GM18907 (cell line): ENCODE measurements at regions not wholly inside any gene's neighbourhood (a gene's known extent, or its start where the extent isn't known, plus 50 kb on each side); places are given as distances from the start of the nearest gene placed in this dataset.
"Not testable (repeated sequence)": the region's sequence is repeated elsewhere in the genome, so short reads cannot be mapped to it uniquely, and the experiment has no call there.

ENCODE experiments used
- ATAC-seq: cut with Tn5 transposase; IDR thresholded peaks from one replicate; pipeline ENCODE4 v1.9.1; 2021; ENCODE audit warnings: mild to moderate bottlenecking, moderate library complexity; ENCODE audit not compliant: unreplicated experiment

DNA sequence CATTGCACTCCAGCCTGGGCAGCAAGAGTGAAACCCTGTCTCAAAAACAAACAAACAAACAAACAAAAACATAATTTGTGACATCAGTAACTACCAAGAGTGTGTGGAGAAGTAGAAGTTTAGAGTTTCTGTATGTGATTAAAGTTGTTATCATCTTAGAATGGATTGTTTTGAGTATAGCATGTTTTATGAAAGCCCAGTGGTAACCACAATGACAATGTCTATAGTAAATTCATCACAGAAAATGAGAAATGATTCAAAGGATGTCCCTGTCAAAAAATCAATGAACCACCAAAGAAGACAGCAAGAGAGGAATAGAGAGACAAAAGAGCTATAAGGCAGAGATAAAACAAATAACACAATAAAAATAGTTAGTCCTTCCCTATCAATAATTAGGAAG is 1299.2 kb downstream of the CNTNAP5 start:
- ATAC-seq: no peak

DNA sequence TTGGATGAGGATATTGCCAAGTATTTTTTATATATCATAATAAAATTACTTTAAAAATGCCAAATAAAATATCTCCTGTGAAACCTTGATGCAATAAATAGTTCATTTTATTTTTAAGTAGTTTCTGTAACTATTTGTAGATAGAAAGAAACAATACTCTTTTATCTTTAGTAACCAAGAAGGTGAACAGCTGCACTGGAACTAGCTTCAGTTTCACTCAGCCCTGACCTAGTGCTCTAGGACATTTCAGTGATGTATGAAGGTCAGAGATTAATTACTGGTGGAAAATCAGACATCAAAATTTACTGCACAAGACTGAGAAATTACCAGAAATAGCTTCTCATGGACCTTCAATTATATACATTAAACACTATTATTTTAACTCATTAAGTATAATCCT is 1305.0 kb downstream of the CNTNAP5 start:
- ATAC-seq: no peak

- no peak for ATAC-seq
These were observed 1314.6 kb upstream of the GYPC start for GRCh38 chr2:125341353-125341752.

GRCh38 chr2:125353542-125353941 is 1302.4 kb upstream of the GYPC start:
- ATAC-seq: not testable (repeated sequence)

- no peak for ATAC-seq
These were observed 1291.6 kb upstream of the GYPC start for GRCh38 chr2:125364192-125364983.

- no peak for ATAC-seq
These were observed 1291.0 kb upstream of the GYPC start for GRCh38 chr2:125364984-125365265.

DNA sequence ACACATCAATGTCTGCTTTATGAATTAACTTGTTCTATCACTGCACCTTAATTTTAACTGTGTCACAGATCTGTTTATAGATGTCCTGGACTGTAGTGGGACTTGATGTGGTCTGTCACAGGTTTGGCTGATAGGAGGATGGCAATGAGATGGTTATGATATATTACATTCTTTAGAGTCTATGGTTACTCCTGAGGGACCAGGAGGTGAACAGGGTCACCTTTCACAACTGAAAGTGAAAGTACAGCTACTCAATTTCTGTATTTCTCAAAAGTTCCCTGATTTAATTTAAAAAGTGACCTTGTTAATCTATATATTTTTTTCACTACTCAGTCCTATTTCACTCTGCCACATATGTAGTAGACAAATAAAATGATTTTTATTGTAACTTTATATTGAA is 1284.1 kb upstream of the GYPC start:
- peak; percentile 53 for ATAC-seq

GRCh38 chr2:125373293-125373692 is 1282.7 kb upstream of the GYPC start:
- no peak for ATAC-seq

GRCh38 chr2:125386074-125386473 is 1269.9 kb upstream of the GYPC start:
- no peak for ATAC-seq

DNA sequence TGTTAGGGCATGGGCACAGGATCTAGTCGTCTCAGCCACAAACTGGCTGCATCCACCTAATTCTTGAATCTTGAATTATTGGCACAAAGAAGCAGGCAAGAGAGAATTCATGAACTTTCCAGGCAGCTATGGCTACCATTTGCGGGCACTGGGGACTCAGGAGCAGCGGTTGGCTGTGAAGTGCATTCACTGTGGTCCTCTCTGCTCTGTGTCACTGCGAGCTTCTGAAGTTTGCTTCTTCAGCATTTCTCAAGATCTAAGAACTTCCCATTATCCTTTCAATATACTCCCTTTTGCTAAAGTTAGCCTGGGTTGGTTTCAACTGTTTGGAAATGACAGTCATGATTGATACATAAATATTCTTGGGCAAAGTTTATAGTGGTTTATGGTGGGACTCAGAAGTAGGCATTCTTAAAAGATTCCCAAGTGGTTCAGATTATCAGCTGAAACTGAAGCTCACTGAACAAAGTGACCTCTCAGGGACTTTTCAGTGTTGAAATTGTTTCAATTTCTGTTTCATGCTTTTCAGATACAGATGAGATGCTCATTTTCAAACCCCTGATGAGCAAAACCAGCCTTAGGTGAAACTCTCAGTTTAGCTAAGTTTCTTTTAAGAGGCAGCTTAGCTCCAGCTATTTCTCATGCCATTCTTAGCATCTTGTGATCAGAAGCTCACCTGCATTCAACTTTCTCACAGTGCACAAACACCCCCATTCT is 1258.3 kb upstream of the GYPC start:
- peak; percentile 89 for ATAC-seq

- no peak for ATAC-seq
These were observed 1257.0 kb upstream of the GYPC start for GRCh38 chr2:125398738-125399524.

DNA sequence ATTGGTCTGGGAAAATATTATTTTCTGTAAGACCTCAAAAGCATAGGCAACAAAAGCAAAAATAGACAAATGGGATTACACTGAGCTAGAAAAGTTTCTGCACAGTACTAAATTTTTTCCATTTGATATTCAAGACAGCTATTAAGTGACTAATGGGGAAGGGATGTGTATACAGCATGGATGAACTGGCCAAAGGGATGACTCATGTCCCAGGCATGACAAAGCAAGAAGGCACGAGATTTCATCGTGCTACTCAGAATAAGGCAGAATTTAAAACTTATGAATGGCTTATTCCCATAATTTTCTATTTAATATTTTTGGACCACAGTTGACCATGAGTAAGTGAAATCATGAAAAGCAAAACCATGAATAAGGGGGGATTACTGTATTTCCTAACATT is 1250.1 kb upstream of the GYPC start:
- no peak for ATAC-seq

- no peak for ATAC-seq
These were observed 1247.0 kb upstream of the GYPC start for GRCh38 chr2:125408874-125409538.

DNA sequence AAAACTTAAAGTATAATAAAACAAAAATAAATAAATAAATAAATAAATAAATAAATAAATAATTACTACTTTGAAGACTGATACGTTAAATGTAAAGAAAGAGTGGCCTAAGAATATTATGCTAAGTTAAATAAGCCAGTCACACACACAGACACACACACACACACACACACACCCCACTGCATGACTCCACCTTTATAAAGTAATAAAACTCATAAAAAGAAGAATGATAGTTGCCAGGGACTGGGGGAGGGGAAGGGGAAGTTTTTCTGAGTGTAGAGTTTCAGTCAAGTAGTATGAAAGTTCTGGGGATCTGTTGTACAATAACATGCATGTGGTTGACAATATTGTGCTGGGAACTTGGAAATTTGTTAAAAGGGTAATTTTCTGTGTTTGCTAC is 1237.5 kb upstream of the GYPC start:
- no peak for ATAC-seq

- not testable (repeated sequence) for ATAC-seq
These were observed 1233.7 kb upstream of the GYPC start for GRCh38 chr2:125422198-125422770.

GRCh38 chr2:125424266-125424785 is 1231.6 kb upstream of the GYPC start:
- ATAC-seq: no peak

DNA sequence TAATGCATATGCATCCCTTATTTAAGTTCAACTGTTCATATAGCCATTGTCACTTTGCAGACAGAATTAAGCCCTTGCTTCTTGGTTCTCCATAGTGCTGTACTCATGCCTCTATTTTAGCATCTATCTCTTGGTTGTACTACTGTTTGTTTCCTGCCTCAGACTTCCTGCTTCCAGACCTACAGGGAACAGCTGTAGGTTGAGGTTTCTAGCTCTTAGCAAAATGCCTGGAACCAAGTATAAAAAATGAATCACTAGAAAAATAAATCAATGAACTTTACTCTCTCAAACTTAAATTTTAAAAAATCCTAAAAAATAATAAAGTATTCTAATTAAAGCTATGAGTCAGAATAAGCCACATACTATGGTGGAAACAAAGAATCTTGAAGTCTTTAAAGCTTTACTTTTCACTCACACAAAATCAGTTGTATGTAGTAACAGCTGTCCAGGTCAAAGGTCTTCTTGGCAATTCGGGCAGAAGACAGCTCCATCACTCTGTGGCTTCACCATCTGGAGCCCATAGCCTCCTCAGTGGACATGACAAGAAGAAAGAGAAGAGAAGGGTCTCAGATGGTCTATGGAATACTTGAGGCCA is 1228.1 kb upstream of the GYPC start:
- ATAC-seq: no peak

DNA sequence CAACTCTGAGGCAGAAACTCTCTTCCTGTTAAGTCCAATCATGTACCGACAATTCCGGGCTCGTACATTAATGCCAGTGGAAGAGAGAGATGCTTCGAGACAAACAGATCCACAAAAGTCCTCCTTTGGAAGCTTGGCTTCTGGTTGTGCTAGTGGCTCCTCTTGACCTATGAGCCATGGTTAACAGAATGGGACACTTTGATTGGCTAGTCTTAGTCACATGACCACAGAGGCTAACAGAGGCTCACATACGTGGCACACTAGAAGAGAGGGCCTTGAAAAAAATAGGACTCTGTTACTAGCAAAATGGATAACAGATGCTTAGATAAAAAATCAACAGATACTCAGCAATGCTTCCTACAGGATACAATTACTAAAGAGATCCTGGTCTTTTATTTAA is 1211.9 kb upstream of the GYPC start:
- ATAC-seq: no peak

DNA sequence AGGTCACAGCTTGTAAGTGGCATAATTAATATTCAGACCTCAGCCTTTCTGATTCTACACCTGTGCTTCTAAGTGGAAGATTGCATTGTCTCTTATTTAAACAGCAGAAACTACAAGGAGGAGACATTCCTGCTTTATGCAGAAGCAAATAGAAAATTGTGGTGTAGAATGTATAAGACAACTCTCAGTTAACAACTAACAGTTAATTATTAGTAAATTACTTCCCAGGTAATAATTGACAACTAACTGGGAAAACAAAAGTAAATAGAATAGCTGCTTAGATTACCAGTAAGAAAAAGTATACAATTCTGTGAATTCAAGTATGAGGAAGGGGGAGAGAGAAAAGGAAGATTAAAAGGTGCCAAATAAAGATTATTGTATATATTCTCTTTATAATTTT is 1210.5 kb upstream of the GYPC start:
- no peak for ATAC-seq

DNA sequence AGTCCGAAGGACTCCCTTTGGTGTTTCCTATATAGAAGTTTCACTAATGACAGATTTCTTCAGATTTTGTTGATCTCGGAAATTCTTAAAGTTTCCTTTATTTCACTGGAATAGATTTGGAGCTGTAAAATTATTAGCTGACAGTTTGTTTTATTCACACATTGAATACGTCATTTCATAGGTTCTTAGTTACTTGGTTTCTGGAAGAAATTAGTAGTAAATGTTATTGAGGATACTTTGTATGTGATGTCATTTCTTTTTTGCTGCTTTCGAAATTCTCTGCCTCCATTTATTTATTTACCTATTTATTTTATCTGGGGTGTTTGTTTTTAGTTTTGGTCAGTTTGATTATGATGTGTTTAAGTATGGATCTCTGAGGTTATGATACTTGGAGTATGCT is 1205.9 kb upstream of the GYPC start:
- no peak for ATAC-seq
